ENCODE measurements at regions not wholly inside any gene's neighbourhood (a gene's known extent, or its start where the extent isn't known, plus 50 kb on each side); places are given as distances from the start of the nearest gene placed in this dataset.
"Not testable (repeated sequence)": the region's sequence is repeated elsewhere in the genome, so short reads cannot be mapped to it uniquely, and the experiment has no call there.

DNA sequence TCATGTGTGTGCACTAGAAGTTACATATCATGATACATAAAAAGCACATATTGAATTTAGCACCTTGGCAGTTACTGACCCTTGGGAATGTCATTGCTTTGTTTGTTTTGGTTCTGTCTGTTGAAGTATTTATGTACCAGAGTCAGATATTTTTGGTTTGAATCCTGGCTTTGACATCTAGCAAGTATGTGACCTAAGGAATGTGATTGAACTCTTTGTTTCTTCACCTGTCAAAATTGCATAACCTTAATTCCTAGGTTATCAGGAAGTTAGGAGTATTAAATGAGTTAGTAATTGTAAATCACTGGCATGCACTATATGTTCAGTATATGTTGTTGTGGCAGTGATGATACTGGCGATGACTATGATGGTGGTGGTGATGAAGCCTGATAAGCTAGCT lies 1003.5 kb upstream of the NRXN1 start:
- no peak for TF ChIP-seq POLR2A (IDR thresholded peaks at IDR 0.05)
- TF ChIP-seq, protein P1, sequence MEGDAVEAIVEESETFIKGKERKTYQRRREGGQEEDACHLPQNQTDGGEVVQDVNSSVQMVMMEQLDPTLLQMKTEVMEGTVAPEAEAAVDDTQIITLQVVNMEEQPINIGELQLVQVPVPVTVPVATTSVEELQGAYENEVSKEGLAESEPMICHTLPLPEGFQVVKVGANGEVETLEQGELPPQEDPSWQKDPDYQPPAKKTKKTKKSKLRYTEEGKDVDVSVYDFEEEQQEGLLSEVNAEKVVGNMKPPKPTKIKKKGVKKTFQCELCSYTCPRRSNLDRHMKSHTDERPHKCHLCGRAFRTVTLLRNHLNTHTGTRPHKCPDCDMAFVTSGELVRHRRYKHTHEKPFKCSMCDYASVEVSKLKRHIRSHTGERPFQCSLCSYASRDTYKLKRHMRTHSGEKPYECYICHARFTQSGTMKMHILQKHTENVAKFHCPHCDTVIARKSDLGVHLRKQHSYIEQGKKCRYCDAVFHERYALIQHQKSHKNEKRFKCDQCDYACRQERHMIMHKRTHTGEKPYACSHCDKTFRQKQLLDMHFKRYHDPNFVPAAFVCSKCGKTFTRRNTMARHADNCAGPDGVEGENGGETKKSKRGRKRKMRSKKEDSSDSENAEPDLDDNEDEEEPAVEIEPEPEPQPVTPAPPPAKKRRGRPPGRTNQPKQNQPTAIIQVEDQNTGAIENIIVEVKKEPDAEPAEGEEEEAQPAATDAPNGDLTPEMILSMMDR (IDR thresholded peaks at IDR 0.05), result no peak
- Histone ChIP-seq H3K27ac (no peak overlapping the region), H3K4me3 (no peak overlapping the region), H3K4me1 (no peaks in the 10 kb centered on the region), H3K9me3 (no peaks in the 10 kb centered on the region), H3K36me3 (no peaks in the 10 kb centered on the region), H3K27me3 (no peaks in the 10 kb centered on the region)
- no peak for DNase-seq

DNA sequence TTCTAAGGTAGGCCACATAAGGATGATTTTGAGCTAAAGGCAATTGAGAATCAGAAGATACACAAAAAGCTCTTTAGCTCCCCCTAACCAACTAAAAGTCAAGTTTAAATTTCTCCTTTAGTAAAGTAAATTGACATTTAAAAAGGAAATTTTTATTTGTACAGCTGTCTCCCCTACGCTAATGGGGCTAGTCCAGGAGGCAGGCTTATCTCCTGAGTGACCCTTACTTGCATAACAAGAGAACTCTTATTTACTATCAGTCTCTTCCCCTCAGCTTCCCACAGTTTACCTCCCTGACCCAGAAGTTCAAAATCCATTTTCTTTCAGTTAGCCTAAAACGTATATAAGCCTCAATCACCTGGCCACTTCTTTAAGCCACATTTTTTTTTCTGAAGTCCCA lies 1002.8 kb upstream of the NRXN1 start:
- Histone ChIP-seq H3K36me3 (no peaks in the 10 kb centered on the region), H3K4me1 (no peaks in the 10 kb centered on the region), H3K27me3 (no peaks in the 10 kb centered on the region), H3K9me3 (no peaks in the 10 kb centered on the region), H3K4me3 (no peak overlapping the region), H3K27ac (no peak overlapping the region)
- DNase-seq, result no peak
- TF ChIP-seq POLR2A (IDR thresholded peaks at IDR 0.05), result no peak
- TF ChIP-seq, protein P1 (IDR thresholded peaks at IDR 0.05), result no peak

DNA sequence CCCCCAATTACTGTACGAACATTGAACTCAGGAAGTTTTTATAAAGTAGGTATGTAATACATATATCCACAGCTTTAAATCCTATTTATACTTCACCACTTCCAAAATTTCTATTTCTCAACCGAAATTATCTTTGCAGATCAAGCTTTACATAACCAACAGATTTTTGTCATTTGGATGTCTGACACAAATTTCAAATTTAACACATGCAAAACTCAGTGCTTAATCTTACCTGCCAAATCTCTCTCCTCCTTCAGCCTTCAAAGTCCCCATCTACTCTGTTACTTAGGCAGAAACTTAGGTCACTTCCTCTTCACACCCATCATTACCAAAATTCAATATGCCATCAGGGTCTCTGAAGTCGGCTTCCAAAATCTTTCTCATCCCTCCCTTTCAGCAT lies 990.1 kb upstream of the NRXN1 start:
- H3K36me3 ChIP-seq, result no peaks in the 10 kb centered on the region
- DNase-seq, result no peak
- H3K9me3 ChIP-seq, result no peaks in the 10 kb centered on the region
- H3K4me1 ChIP-seq, result no peaks in the 10 kb centered on the region
- TF ChIP-seq, protein P1 (IDR thresholded peaks at IDR 0.05), result no peak
- TF ChIP-seq POLR2A (IDR thresholded peaks at IDR 0.05), result no peak
- no peak overlapping the region for H3K27ac ChIP-seq
- no peaks in the 10 kb centered on the region for H3K27me3 ChIP-seq
- no peak overlapping the region for H3K4me3 ChIP-seq

DNA sequence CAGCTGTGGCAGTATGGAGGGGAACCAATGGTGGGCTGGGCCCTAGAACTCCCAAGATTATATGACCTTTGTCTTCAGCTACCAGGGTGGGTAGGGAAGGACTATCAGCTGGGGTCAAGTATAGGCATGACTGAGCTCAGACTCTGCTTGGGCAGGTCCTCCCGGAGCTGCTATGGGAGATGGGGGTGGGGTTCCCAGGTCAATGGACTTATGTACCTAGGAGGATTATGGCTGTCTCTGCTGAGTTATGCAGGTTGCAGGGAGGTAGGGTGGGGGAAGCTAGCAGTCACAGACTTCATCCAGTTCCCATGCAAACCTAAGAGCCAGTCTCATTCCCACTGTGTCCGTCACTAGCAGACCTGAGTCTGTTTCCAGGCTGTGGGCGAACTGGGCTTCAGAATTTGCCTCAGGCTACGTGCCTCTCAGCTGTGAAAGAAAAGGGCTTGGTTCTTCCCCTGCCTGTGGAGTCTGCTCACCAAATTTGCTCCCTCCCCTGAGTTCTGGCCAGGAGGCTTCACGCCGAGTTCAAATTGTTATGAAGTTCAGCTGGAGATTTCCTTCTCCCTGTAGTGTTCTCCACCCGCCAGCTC lies 985.8 kb upstream of the NRXN1 start:
- no peak for DNase-seq
- no peak overlapping the region for H3K4me3 ChIP-seq
- no peaks in the 10 kb centered on the region for H3K36me3 ChIP-seq
- TF ChIP-seq, protein P1 (IDR thresholded peaks at IDR 0.05), result no peak
- no peak for TF ChIP-seq POLR2A (IDR thresholded peaks at IDR 0.05)
- no peak overlapping the region for H3K27ac ChIP-seq
- no peaks in the 10 kb centered on the region for H3K4me1 ChIP-seq
- no peaks in the 10 kb centered on the region for H3K27me3 ChIP-seq
- H3K9me3 ChIP-seq, result no peaks in the 10 kb centered on the region

DNA sequence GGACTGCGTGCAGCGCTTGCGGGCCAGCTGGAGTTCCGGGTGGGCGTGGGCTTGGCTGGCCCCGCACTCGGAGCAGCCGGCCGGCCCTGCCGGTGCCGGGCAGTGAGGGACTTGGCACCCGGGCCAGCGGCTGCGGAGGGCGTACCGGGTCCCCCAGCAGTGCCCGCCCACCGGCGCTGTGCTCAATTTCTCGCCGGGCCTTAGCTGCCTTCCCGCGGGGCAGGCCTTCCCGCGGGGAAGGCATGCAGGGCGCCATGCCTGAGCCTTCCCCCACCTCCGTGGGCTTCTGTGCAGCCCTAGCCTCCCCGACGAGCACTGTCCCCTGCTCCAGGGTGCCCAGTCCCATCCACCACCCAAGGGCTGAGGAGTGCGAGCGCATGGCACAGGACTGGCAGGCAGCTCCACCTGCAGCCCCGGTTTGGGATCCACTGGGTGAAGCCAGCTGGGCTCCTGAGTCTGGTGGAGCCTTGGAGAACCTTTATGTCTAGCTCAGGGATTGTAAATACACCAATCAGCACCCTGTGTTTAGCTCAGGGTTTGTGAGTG lies 975.0 kb upstream of the NRXN1 start:
- not testable (repeated sequence) for H3K4me1 ChIP-seq, H3K36me3 ChIP-seq, H3K27ac ChIP-seq, H3K27me3 ChIP-seq, DNase-seq, H3K4me3 ChIP-seq, H3K9me3 ChIP-seq

DNA sequence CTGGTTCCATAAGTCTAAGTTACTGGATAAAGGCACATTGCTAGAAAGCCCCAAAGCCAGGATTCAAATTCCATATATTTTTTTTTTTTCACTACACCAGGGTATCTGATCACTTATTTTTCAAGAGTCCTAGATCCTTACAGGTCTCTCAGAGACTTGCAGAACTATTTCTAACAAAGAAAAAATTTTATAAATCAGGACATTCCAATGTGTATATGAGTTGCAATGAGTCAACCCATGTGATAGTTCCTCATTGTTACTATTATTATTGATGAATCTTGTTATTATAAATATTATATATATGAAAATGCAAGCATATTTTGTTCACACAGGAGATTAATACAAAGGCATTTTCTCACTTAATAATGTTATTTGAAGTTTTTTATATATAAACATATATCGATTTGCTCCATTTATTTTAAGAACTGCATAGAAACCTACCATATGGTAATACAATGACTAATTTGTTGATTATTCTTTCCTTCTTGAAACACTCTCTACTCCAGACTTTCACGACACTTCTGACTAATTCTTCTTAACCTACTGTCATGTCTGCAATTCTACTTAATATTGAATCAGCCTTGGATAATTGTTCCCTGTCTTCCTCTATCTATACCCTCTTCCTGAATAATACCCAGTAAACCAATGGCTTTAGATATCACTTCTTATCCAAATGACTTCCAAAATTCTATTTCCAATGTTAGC lies 968.4 kb upstream of the NRXN1 start:
- H3K36me3 ChIP-seq, result no peaks in the 10 kb centered on the region
- no peak overlapping the region for H3K27ac ChIP-seq
- no peak overlapping the region for H3K4me3 ChIP-seq
- DNase-seq, result no peak
- H3K4me1 ChIP-seq, result no peaks in the 10 kb centered on the region
- no peaks in the 10 kb centered on the region for H3K27me3 ChIP-seq
- TF ChIP-seq, protein P1 (IDR thresholded peaks at IDR 0.05), result no peak
- no peak for TF ChIP-seq POLR2A (IDR thresholded peaks at IDR 0.05)
- H3K9me3 ChIP-seq, result no peaks in the 10 kb centered on the region

Measured in Peyer's patch (tissue), 4 donors.